ENCODE measurements at regions not wholly inside any gene's neighbourhood (a gene's known extent, or its start where the extent isn't known, plus 50 kb on each side); places are given as distances from the start of the nearest gene placed in this dataset.

- DNase-seq (ENCODE audit: low spot score), result no peak
- Histone ChIP-seq H3K27ac (no peak overlapping the region), H3K4me3 (no peak overlapping the region)
- TF ChIP-seq CTCF (IDR thresholded peaks at IDR 0.05), result no peak
These were observed 291.6 kb upstream of the CFAP20DC start for GRCh38 chr3:59341459-59341858.

DNA sequence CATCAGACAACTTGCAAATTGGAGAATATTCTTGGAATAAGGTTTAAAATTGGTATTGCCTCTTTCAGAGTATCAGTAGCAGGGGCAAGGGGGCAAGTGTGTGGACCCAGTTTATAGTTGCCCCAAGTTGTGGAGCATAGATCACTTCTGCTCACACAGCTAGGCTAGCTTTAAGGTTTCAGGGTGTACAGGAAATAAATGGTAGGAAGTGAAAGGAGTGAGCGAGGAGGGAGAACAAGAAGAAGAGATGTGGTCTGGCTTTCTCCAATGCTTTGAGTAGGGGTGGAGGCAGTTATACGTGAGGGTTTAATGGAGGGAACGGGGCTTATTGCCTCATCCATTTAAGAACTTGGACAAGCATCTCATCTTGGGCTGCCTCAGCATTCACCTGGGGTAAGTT lies 290.0 kb upstream of the CFAP20DC start:
- Histone ChIP-seq H3K27ac (no peak overlapping the region), H3K4me3 (no peak overlapping the region)
- no peak for DNase-seq (ENCODE audit: low spot score)
- no peak for TF ChIP-seq CTCF (IDR thresholded peaks at IDR 0.05)

GRCh38 chr3:59338934-59339333 lies 289.1 kb upstream of the CFAP20DC start:
- no peak overlapping the region for H3K4me3 ChIP-seq
- no peak overlapping the region for H3K27ac ChIP-seq
- DNase-seq (ENCODE audit: low spot score), result no peak
- no peak for TF ChIP-seq CTCF (IDR thresholded peaks at IDR 0.05)

DNA sequence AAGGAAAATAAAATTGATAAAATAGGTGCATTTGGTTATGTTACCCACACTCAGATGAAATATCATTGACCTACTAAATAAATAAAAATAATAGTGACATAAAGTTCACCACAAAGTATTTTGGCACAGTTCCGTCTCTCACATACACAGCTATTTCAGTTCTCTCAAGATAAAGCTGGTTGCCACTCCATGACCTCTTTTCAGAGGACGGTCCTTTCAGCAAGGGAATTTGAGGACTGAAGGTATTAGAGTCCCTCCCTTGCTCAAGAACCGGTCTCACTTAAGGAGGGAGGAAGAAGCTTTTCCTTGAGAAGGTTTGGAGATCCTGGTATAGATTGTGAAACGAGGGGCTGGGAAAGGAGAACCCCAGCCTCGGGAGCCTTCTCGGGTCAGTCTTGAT lies 285.5 kb upstream of the CFAP20DC start:
- DNase-seq (ENCODE audit: low spot score), result no peak
- Histone ChIP-seq H3K4me3 (no peak overlapping the region), H3K27ac (no peak overlapping the region)
- TF ChIP-seq CTCF (IDR thresholded peaks at IDR 0.05), result no peak

DNA sequence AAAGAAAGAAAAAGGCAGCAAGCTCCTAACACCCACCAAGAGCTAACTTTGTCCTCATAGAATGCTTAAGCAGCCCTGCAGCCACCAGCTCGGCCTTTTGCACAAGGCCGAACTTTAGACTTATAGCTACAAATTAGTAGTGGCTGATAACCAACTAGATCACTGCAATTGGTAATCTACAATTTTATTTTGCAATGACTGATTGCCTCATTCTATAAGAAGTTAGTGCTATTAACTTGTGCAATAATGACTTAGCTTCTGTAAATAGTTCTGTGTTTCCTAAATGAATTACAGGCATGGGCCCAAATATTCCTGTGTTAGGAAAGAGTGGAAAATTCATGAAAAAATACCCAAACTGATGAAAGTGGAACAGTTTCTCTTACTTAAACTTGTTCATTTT lies 284.8 kb upstream of the CFAP20DC start:
- no peak overlapping the region for H3K27ac ChIP-seq
- TF ChIP-seq CTCF (IDR thresholded peaks at IDR 0.05), result no peak
- no peak overlapping the region for H3K4me3 ChIP-seq
- DNase-seq (ENCODE audit: low spot score), result no peak

- TF ChIP-seq CTCF (IDR thresholded peaks at IDR 0.05), result no peak
- Histone ChIP-seq H3K4me3 (no peak overlapping the region), H3K27ac (no peak overlapping the region)
- no peak for DNase-seq (ENCODE audit: low spot score)
These were observed 277.6 kb upstream of the CFAP20DC start for GRCh38 chr3:59327376-59327808.

DNA sequence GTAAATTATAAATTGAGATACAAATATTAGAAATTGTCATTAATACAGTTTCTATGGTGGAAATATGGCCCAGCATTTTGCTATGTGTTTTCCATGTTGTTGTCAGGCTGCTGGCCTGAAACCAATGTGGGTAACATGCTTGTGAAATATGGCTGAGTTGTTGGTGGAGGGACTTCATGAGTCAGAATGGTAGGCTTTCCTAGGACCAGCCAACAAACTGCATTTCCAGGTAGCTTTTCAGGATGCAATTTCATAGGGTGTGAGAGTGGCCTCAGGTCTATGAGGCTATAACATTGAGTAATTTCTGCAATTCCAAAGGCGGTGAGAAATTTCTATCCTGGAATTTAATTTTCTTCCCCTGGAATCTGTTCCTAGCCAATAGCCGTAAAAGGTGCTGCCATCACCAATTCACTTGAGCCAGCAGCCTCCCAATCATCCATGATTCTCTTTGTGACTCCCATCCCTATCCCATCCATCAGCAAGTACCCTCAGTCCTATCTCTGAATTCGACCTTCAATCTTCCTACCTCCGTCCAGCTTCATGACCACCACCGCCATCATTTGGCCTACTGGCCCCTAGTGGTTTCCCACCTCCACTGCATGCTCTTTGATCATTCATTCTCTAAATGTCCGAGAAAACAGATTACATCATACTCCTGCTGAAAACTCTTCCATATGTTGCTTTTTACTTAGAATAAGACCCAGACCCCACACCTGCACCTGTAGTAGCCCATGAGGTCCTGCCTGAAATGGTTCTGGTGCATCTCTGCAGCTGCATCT lies 276.6 kb upstream of the CFAP20DC start:
- H3K27ac ChIP-seq, result no peak overlapping the region
- TF ChIP-seq CTCF (IDR thresholded peaks at IDR 0.05), result no peak

More for the DNA sequence above, 276.6 kb upstream of the CFAP20DC start:
- H3K4me3 ChIP-seq, result no peak overlapping the region
- no peak for DNase-seq (ENCODE audit: low spot score)
